Spinal cord (tissue), 9 donors: ENCODE measurements at regions not wholly inside any gene's neighbourhood (a gene's known extent, or its start where the extent isn't known, plus 50 kb on each side); places are given as distances from the start of the nearest gene placed in this dataset.

Source experiments
- DNase-seq, 6 donors: peaks; one replicate each; pipeline versions ENCODE4 v3.0.0 to v3.0.0-alpha.2; 2013 to 2015; ENCODE audit warnings: low spot score in 6 of 6, low read depth in 4 of 6
- H3K27ac ChIP-seq: one replicate; pipeline ENCODE4 v1.5.1; 2013; ENCODE audit warnings: low read depth, low read length, control low read depth
- H3K27me3 ChIP-seq: one replicate; pipeline ENCODE4 v1.6.1; 2013; ENCODE audit warnings: low read length; ENCODE audit not compliant: control insufficient read depth, insufficient read depth
- H3K36me3 ChIP-seq: one replicate; pipeline ENCODE4 v1.6.1; 2013; ENCODE audit warnings: low read length; ENCODE audit not compliant: control insufficient read depth, insufficient read depth
- H3K4me1 ChIP-seq: one replicate; pipeline ENCODE4 v1.6.1; 2013; ENCODE audit warnings: low read length; ENCODE audit not compliant: control insufficient read depth, insufficient read depth
- H3K4me3 ChIP-seq: one replicate; pipeline ENCODE4 v1.5.1; 2013; ENCODE audit warnings: low read depth, low read length, control low read depth
- H3K9me3 ChIP-seq: one replicate; pipeline ENCODE4 v1.6.1; 2013; ENCODE audit warnings: low read length; ENCODE audit not compliant: control insufficient read depth, insufficient read depth
- WGBS: methylation state at CpG from one replicate; pipeline ENCODE4 v1.1.5; 2013; ENCODE audit warnings: missing lambda C conversion rate; ENCODE audit not compliant: insufficient coverage; 5-methylcytosine and 5-hydroxymethylcytosine counted together
- donor health status: healthy.

- no peaks in the 10 kb centered on the region for H3K4me1 ChIP-seq
These were observed 1152.9 kb upstream of the AMELY start for GRCh38 chrY:8064500-8064899.

DNA sequence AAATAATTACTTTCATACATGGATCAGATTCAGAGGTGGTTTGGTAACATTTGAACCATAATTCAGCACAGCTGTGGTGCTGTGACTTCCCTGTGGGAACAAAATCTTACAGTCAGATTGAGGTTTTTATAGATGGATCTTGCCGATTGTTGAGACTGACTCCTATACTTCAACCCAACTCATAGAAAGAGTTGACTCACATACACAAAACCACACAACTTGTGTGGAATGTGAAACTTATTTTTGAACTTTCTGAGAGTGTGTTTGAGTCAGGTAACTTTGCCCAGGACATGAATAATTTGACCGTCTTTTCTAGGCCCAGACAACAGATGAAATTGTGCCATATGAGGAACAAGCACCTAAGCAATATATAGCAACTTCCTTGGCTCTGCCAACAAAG is 1152.4 kb upstream of the AMELY start:
- no CpG with 5 or more reads among the region's 2 CpGs for WGBS
- Histone ChIP-seq H3K36me3 (no peaks in the 10 kb centered on the region), H3K27me3 (no peaks in the 10 kb centered on the region), H3K27ac (no peak overlapping the region), H3K9me3 (no peaks in the 10 kb centered on the region), H3K4me1 (no peaks in the 10 kb centered on the region), H3K4me3 (no peak overlapping the region)
- DNase-seq, result no peak

More at GRCh38 chrY:8064500-8064899, 1152.9 kb upstream of the AMELY start:
- no CpG with 5 or more reads among the region's 4 CpGs for whole genome bisulfite sequencing
- Histone ChIP-seq H3K36me3 (no peaks in the 10 kb centered on the region), H3K27ac (no peak overlapping the region), H3K4me3 (no peak overlapping the region), H3K9me3 (no peaks in the 10 kb centered on the region), H3K27me3 (no peaks in the 10 kb centered on the region)
- no peak for DNase-seq

GRCh38 chrY:8058613-8059012 is 1147.1 kb upstream of the AMELY start:
- DNase-seq, result no peak
- Histone ChIP-seq H3K9me3 (no peaks in the 10 kb centered on the region), H3K4me1 (no peaks in the 10 kb centered on the region), H3K36me3 (no peaks in the 10 kb centered on the region), H3K4me3 (no peak overlapping the region), H3K27me3 (no peaks in the 10 kb centered on the region), H3K27ac (no peak overlapping the region)
- WGBS, result no CpG with 5 or more reads among the region's 2 CpGs

- H3K36me3 ChIP-seq, result no peaks in the 10 kb centered on the region
- no peaks in the 10 kb centered on the region for H3K9me3 ChIP-seq
- H3K4me1 ChIP-seq, result no peaks in the 10 kb centered on the region
- WGBS, result no CpG with 5 or more reads among the region's 1 CpG
- H3K4me3 ChIP-seq, result no peak overlapping the region
- H3K27ac ChIP-seq, result no peak overlapping the region
- no peaks in the 10 kb centered on the region for H3K27me3 ChIP-seq
- no peak for DNase-seq
These were observed 1139.8 kb upstream of the AMELY start for GRCh38 chrY:8051340-8051739.

DNA sequence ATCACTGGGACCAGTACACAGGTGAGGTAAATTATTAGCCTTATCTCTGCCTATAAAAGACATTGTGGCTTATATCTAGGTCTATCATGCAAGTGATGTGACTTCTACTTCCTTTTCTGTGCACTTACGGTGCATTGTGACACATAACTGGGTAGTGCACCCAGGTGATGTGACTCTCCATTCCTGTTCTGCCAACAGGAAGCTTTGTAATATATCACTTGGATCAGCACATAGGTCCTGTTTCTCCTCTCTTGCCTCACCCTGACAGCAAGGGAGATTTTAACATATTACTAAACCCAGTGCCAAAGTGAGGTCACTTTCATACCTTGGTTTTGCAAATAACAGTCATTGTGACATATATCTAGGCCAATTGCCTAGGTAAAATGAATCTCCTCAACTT is 1129.7 kb upstream of the AMELY start:
- Histone ChIP-seq H3K9me3 (no peaks in the 10 kb centered on the region), H3K4me3 (no peak overlapping the region), H3K36me3 (no peaks in the 10 kb centered on the region), H3K27ac (no peak overlapping the region), H3K4me1 (no peaks in the 10 kb centered on the region), H3K27me3 (no peaks in the 10 kb centered on the region)
- no peak for DNase-seq
- no CpG with 5 or more reads among the region's 1 CpG for WGBS

- H3K36me3 ChIP-seq, result no peaks in the 10 kb centered on the region
- no peak for DNase-seq
- H3K27me3 ChIP-seq, result no peaks in the 10 kb centered on the region
- H3K9me3 ChIP-seq, result no peaks in the 10 kb centered on the region
- no peaks in the 10 kb centered on the region for H3K4me1 ChIP-seq
- H3K4me3 ChIP-seq, result no peak overlapping the region
- no peak overlapping the region for H3K27ac ChIP-seq
These were observed 1125.0 kb upstream of the AMELY start for GRCh38 chrY:8036563-8036962.

GRCh38 chrY:8035653-8036052 is 1124.1 kb upstream of the AMELY start:
- no peaks in the 10 kb centered on the region for H3K4me1 ChIP-seq
- H3K4me3 ChIP-seq, result no peak overlapping the region
- no CpG with 5 or more reads among the region's 2 CpGs for WGBS
- no peaks in the 10 kb centered on the region for H3K36me3 ChIP-seq
- DNase-seq, result no peak
- no peaks in the 10 kb centered on the region for H3K27me3 ChIP-seq
- no peaks in the 10 kb centered on the region for H3K9me3 ChIP-seq
- H3K27ac ChIP-seq, result no peak overlapping the region

DNA sequence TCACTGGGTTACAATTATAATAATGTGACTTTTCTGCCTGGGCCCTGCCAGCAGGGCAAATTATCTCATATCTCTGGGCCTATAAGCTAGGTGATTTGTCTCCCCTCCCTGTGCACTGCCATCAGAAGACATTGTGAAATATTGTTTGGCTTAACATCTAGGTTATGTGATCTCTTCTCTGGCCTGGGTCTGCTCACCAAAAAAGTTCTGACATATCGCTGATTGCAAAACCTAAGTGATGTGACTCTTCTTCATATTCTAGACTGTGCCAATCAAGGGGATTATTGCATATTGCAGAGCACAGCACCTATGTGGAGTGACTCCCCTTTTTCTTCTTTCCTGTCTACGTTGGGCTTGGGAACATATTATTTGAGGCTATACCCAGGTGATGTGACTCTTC is 1123.1 kb upstream of the AMELY start:
- Histone ChIP-seq H3K27ac (no peak overlapping the region), H3K4me3 (no peak overlapping the region), H3K4me1 (no peaks in the 10 kb centered on the region), H3K9me3 (no peaks in the 10 kb centered on the region), H3K27me3 (no peaks in the 10 kb centered on the region), H3K36me3 (no peaks in the 10 kb centered on the region)
- no peak for DNase-seq
- WGBS, result no CpG with 5 or more reads among the region's 2 CpGs

DNA sequence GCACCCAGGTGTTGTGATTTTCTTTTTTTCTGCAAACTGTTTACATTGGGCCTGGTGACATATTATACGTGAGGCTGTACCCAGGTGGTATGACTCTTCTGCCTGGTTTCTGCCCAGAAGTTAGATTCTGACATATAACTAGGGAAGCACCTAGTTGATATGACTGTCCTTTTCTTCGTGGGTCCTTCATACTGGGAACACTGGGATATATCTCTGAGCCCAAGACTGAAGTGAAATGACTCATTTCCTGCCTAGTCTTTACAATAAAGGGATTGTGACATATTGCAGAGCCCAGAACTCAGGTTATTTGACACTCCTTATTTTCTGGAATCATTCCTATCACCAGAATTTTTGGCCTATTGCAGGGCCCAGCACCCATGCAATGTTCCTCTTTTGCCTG is 1121.6 kb upstream of the AMELY start:
- Histone ChIP-seq H3K27me3 (no peaks in the 10 kb centered on the region), H3K36me3 (no peaks in the 10 kb centered on the region), H3K27ac (no peak overlapping the region), H3K4me1 (no peaks in the 10 kb centered on the region), H3K9me3 (no peaks in the 10 kb centered on the region), H3K4me3 (no peak overlapping the region)
- DNase-seq, result no peak
- no CpG with 5 or more reads among the region's 2 CpGs for WGBS

DNA sequence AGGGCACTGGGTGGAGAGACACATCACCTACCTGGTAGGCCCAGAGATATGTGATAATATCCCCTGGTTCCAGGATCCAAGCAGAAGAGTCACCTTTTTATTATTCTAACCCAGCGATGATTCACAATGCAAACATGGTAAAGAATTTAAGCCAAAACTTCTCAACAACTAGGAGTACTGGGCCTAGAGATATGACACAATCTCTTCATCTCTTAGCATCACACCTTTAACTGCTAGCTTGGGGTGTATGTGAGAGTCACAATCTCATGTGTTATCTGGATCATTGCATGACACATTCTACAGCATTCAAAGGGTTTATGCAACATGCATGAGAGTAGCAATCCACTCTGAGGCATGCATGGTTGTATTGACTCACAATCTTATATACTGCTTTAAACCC is 1109.0 kb upstream of the AMELY start:
- Histone ChIP-seq H3K4me3 (no peak overlapping the region), H3K9me3 (no peaks in the 10 kb centered on the region), H3K36me3 (no peaks in the 10 kb centered on the region), H3K27ac (no peak overlapping the region), H3K4me1 (no peaks in the 10 kb centered on the region), H3K27me3 (no peaks in the 10 kb centered on the region)
- no peak for DNase-seq
- WGBS, result no CpG with 5 or more reads among the region's 1 CpG
